ENCODE measurements at regions not wholly inside any gene's neighbourhood (a gene's known extent, or its start where the extent isn't known, plus 50 kb on each side); places are given as distances from the start of the nearest gene placed in this dataset.
A peak's percentile ranks its signal among the peaks of the same experiment; 100 is the strongest.

DNA sequence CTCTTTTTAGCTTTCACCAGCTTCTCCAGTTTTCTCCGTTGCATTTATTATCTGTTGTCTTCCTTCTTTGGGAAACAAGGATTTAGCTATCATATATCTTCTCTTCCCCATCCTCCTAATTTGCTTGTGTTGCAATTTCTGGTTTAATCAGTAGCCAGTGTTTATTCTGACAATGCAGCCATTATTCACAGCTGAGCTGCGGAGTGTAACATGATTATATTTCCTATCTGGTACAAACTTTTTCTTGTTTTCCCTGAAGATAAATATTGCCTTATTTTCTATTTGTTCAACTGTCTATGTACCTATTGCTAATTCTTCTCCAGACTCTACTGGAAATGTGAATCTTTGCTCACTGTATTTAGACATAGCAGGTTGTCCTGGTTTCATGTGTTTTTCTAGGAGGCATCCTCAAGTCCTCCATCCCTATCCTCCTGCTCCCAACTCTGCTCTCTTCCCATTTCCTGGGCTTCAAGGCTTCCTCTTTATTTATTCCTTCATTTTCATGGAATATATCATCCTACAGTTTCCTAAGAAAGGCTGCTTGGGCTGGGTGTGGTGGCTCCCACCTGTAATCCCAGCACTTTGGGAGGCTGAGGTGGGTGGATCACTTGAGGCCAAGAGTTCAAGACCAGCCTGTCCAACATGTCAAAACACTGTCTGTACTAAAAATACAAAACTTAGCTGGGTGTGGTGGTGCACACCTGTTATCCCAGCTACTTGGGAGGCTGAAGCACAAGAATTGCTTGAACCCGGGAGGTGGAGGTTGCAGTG, 72.4 kb upstream of the KDM7A start (continued):
- TF ChIP-seq, protein P1, sequence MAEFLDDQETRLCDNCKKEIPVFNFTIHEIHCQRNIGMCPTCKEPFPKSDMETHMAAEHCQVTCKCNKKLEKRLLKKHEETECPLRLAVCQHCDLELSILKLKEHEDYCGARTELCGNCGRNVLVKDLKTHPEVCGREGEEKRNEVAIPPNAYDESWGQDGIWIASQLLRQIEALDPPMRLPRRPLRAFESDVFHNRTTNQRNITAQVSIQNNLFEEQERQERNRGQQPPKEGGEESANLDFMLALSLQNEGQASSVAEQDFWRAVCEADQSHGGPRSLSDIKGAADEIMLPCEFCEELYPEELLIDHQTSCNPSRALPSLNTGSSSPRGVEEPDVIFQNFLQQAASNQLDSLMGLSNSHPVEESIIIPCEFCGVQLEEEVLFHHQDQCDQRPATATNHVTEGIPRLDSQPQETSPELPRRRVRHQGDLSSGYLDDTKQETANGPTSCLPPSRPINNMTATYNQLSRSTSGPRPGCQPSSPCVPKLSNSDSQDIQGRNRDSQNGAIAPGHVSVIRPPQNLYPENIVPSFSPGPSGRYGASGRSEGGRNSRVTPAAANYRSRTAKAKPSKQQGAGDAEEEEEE (CRISPR knock-in tag; IDR thresholded peaks at IDR 0.05; ENCODE audit: borderline replicate concordance) = no peak
- TF ChIP-seq, protein P2, sequence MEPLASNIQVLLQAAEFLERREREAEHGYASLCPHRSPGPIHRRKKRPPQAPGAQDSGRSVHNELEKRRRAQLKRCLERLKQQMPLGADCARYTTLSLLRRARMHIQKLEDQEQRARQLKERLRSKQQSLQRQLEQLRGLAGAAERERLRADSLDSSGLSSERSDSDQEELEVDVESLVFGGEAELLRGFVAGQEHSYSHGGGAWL (CRISPR knock-in tag; IDR thresholded peaks at IDR 0.05) = no peak
- TF ChIP-seq JUNB (CRISPR knock-in tag; IDR thresholded peaks at IDR 0.05; ENCODE audit: borderline replicate concordance) = peak; percentile 37; the same call in 1 of the 2 replicates
- TF ChIP-seq ZBTB7A (CRISPR knock-in tag; IDR thresholded peaks at IDR 0.05) = no peak
- TF ChIP-seq CHCHD3 (CRISPR knock-in tag; IDR thresholded peaks at IDR 0.05) = no peak
- TF ChIP-seq YEATS2 (CRISPR knock-in tag; IDR thresholded peaks at IDR 0.05; ENCODE audit: borderline replicate concordance) = no peak
- TF ChIP-seq ZSCAN21 (CRISPR knock-in tag; IDR thresholded peaks at IDR 0.05; ENCODE audit: borderline replicate concordance) = no peak
- TF ChIP-seq HOXA9 (CRISPR knock-in tag; IDR thresholded peaks at IDR 0.05; ENCODE audit: borderline replicate concordance) = no peak
- TF ChIP-seq, protein P3, sequence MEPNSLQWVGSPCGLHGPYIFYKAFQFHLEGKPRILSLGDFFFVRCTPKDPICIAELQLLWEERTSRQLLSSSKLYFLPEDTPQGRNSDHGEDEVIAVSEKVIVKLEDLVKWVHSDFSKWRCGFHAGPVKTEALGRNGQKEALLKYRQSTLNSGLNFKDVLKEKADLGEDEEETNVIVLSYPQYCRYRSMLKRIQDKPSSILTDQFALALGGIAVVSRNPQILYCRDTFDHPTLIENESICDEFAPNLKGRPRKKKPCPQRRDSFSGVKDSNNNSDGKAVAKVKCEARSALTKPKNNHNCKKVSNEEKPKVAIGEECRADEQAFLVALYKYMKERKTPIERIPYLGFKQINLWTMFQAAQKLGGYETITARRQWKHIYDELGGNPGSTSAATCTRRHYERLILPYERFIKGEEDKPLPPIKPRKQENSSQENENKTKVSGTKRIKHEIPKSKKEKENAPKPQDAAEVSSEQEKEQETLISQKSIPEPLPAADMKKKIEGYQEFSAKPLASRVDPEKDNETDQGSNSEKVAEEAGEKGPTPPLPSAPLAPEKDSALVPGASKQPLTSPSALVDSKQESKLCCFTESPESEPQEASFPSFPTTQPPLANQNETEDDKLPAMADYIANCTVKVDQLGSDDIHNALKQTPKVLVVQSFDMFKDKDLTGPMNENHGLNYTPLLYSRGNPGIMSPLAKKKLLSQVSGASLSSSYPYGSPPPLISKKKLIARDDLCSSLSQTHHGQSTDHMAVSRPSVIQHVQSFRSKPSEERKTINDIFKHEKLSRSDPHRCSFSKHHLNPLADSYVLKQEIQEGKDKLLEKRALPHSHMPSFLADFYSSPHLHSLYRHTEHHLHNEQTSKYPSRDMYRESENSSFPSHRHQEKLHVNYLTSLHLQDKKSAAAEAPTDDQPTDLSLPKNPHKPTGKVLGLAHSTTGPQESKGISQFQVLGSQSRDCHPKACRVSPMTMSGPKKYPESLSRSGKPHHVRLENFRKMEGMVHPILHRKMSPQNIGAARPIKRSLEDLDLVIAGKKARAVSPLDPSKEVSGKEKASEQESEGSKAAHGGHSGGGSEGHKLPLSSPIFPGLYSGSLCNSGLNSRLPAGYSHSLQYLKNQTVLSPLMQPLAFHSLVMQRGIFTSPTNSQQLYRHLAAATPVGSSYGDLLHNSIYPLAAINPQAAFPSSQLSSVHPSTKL (CRISPR knock-in tag; IDR thresholded peaks at IDR 0.05) = peak; percentile 93
- TF ChIP-seq BRD4 (CRISPR knock-in tag; IDR thresholded peaks at IDR 0.05) = no peak
- no peak for TF ChIP-seq PTBP1 (IDR thresholded peaks at IDR 0.05; ENCODE audit: low read depth, low read length, poor library complexity, severe bottlenecking)
- TF ChIP-seq NR3C1 (CRISPR knock-in tag; IDR thresholded peaks at IDR 0.05) = no peak
- no peak for TF ChIP-seq PCBP1 (IDR thresholded peaks at IDR 0.05; ENCODE audit: borderline replicate concordance, low read depth, low read length)
- no peak for TF ChIP-seq MAZ (IDR thresholded peaks at IDR 0.05; ENCODE audit: borderline replicate concordance, low read depth, low read length)
- TF ChIP-seq MAZ (CRISPR knock-in tag; IDR thresholded peaks at IDR 0.05; ENCODE audit: low read depth) = no peak
- no peak for TF ChIP-seq ZNF879 (CRISPR knock-in tag; IDR thresholded peaks at IDR 0.05)
- peak; percentile 72; the same call in 1 of the 2 replicates for TF ChIP-seq IRF2 (CRISPR knock-in tag; IDR thresholded peaks at IDR 0.05)
- TF ChIP-seq SSRP1 (CRISPR knock-in tag; IDR thresholded peaks at IDR 0.05) = 0 out of 2 replicates have a peak, but pooled peaks have one; percentile 48
- TF ChIP-seq KDM6A (CRISPR knock-in tag; IDR thresholded peaks at IDR 0.05; ENCODE audit: low read depth) = peak; percentile 68; the same call in 1 of the 2 replicates
- TF ChIP-seq, protein P4, sequence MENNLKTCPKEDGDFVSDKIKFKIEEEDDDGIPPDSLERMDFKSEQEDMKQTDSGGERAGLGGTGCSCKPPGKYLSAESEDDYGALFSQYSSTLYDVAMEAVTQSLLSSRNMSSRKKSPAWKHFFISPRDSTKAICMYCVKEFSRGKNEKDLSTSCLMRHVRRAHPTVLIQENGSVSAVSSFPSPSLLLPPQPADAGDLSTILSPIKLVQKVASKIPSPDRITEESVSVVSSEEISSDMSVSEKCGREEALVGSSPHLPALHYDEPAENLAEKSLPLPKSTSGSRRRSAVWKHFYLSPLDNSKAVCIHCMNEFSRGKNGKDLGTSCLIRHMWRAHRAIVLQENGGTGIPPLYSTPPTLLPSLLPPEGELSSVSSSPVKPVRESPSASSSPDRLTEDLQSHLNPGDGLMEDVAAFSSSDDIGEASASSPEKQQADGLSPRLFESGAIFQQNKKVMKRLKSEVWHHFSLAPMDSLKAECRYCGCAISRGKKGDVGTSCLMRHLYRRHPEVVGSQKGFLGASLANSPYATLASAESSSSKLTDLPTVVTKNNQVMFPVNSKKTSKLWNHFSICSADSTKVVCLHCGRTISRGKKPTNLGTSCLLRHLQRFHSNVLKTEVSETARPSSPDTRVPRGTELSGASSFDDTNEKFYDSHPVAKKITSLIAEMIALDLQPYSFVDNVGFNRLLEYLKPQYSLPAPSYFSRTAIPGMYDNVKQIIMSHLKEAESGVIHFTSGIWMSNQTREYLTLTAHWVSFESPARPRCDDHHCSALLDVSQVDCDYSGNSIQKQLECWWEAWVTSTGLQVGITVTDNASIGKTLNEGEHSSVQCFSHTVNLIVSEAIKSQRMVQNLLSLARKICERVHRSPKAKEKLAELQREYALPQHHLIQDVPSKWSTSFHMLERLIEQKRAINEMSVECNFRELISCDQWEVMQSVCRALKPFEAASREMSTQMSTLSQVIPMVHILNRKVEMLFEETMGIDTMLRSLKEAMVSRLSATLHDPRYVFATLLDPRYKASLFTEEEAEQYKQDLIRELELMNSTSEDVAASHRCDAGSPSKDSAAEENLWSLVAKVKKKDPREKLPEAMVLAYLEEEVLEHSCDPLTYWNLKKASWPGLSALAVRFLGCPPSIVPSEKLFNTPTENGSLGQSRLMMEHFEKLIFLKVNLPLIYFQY (CRISPR knock-in tag; IDR thresholded peaks at IDR 0.05; ENCODE audit: borderline replicate concordance) = no peak
- TF ChIP-seq ZNF7 (CRISPR knock-in tag; IDR thresholded peaks at IDR 0.05) = no peak

All from HepG2 (cell line).